Prostate gland (tissue), 2 donors: ENCODE measurements at regions not wholly inside any gene's neighbourhood (a gene's known extent, or its start where the extent isn't known, plus 50 kb on each side); places are given as distances from the start of the nearest gene placed in this dataset.

Experiments used
- CTCF ChIP-seq, 4 experiments: fragments of 200-600 bp in 2 of 4; fragments of 450-650 bp in 2 of 4; sonication (generic) in 2 of 4; IDR thresholded peaks; 1 replicate in 3 of 4; 2 replicates in 1 of 4; pipeline ENCODE4 v1.5.1; 2016 to 2019; ENCODE audit warnings: antibody characterized with exemption in 4 of 4, mild to moderate bottlenecking in 2 of 4, moderate library complexity in 2 of 4
- POLR2A ChIP-seq: fragments of 450-650 bp; IDR thresholded peaks from one replicate; pipeline ENCODE4 v1.6.1; 2016; ENCODE audit warnings: antibody characterized with exemption, mild to moderate bottlenecking
- POLR2AphosphoS5 ChIP-seq: sonication (generic); formaldehyde crosslinking; IDR thresholded peaks from one replicate; pipeline ENCODE4 v1.6.1; 2017; ENCODE audit warnings: antibody characterized with exemption

DNA sequence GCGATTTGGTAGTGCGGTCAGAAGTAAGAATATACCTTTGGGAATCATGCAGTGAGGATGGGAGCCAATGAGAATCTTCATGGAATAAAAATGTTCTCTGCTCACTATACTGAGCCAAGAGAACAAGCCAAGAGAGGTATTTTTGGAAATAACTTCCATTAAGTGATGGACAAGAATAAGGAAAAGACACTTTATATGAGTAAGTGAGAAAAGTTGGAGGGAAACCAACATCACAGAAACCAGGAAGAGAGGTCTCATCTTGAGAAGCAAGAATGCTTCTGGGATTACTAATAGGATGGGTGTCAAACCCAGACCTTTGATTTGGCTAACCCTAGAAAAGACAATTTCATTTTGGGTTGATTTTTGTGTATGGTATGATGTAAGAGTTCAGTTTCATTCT is 181.2 kb upstream of the JAG1 start:
- TF ChIP-seq POLR2AphosphoS5: no peak
- no peak for TF ChIP-seq POLR2A
- TF ChIP-seq CTCF (IDR thresholded peaks at IDR 0.05): no peak
